Keratinocyte (primary cell): ENCODE measurements at regions not wholly inside any gene's neighbourhood (a gene's known extent, or its start where the extent isn't known, plus 50 kb on each side); places are given as distances from the start of the nearest gene placed in this dataset.
"Not testable (repeated sequence)": the region's sequence is repeated elsewhere in the genome, so short reads cannot be mapped to it uniquely, and the experiment has no call there.

Experiments used
- DNase-seq: peaks from one replicate; pipeline ENCODE4 v3.0.0-alpha.2; 2011; ENCODE audit warnings: low read depth, missing footprints, low spot score
- FAIRE-seq: peaks from 2 replicates; lab custom pipeline; 2011; peaks lifted over from hg19 to GRCh38; lab: Jason Lieb, UNC
- H2AFZ ChIP-seq: 2 replicates; pipeline ENCODE4 v1.6.0; 2012; ENCODE audit warnings: low read length, control low read depth, inconsistent platforms; ENCODE audit not compliant: control insufficient read depth
- H3K27ac ChIP-seq: 2 replicates; pipeline ENCODE4 v1.5.1; 2011; ENCODE audit warnings: low read length; ENCODE audit not compliant: control insufficient read depth, insufficient read depth
- H3K27me3 ChIP-seq: 3 replicates; pipeline ENCODE4 v1.6.0; 2011; ENCODE audit warnings: low read length; ENCODE audit not compliant: control insufficient read depth, insufficient read depth; ENCODE audit errors: extremely low read depth
- H3K36me3 ChIP-seq, 2 experiments: 2 replicates in 1 of 2; 3 replicates in 1 of 2; pipeline ENCODE4 v1.5.1; 2011; ENCODE audit warnings: low read length in 2 of 2, mild to moderate bottlenecking in 1 of 2; ENCODE audit not compliant: control insufficient read depth in 2 of 2, insufficient read depth in 2 of 2; ENCODE audit errors: extremely low read depth in 1 of 2
- H3K4me1 ChIP-seq: 3 replicates; pipeline ENCODE4 v1.5.1; 2011; ENCODE audit warnings: low read length; ENCODE audit not compliant: control insufficient read depth, insufficient read depth; ENCODE audit errors: extremely low read depth
- H3K4me2 ChIP-seq: 3 replicates; pipeline ENCODE4 v1.6.0; 2011; ENCODE audit warnings: low read depth, low read length; ENCODE audit not compliant: control insufficient read depth, insufficient read depth; ENCODE audit errors: extremely low read depth
- H3K4me3 ChIP-seq, 3 experiments: fragments of 200-600 bp in 1 of 3; sonication (generic) in 1 of 3; 2 replicates in 2 of 3; 3 replicates in 1 of 3; pipeline ENCODE4 v1.5.1; 2011 to 2016; ENCODE audit warnings: low read length in 3 of 3, mild to moderate bottlenecking in 3 of 3, control low read depth in 2 of 3, inconsistent platforms in 1 of 3, low read depth in 1 of 3, mixed read lengths in 1 of 3, mixed run types in 1 of 3, moderate library complexity in 1 of 3; ENCODE audit not compliant: control insufficient read depth in 2 of 3, insufficient read depth in 2 of 3; ENCODE audit errors: extremely low read depth in 1 of 3
- H3K79me2 ChIP-seq: 2 replicates; pipeline ENCODE4 v1.6.0; 2012; ENCODE audit warnings: low read length; ENCODE audit not compliant: control insufficient read depth, insufficient read depth
- H3K9ac ChIP-seq: 3 replicates; pipeline ENCODE4 v1.6.0; 2011; ENCODE audit warnings: low read length; ENCODE audit not compliant: control insufficient read depth, insufficient read depth; ENCODE audit errors: extremely low read depth
- H3K9me1 ChIP-seq: 3 replicates; pipeline ENCODE4 v1.6.0; 2011; ENCODE audit warnings: low read length; ENCODE audit not compliant: control insufficient read depth, insufficient read depth; ENCODE audit errors: extremely low read depth
- H3K9me3 ChIP-seq: 2 replicates; pipeline ENCODE4 v1.5.1; 2012; ENCODE audit warnings: low read depth, low read length; ENCODE audit not compliant: control insufficient read depth
- H4K20me1 ChIP-seq: 3 replicates; pipeline ENCODE4 v1.6.0; 2011; ENCODE audit warnings: low read length; ENCODE audit not compliant: control insufficient read depth, insufficient read depth; ENCODE audit errors: extremely low read depth
- CTCF ChIP-seq, 3 experiments: IDR thresholded peaks in 1 of 3; conservative IDR thresholded peaks in 1 of 3; optimal IDR thresholded peaks in 1 of 3; 2 replicates in 2 of 3; 3 replicates in 1 of 3; pipeline versions ENCODE3 to v1.5.1; 2011; ENCODE audit warnings: low read length in 3 of 3, mild to moderate bottlenecking in 3 of 3, moderate library complexity in 2 of 3, control low read depth in 1 of 3, inconsistent platforms in 1 of 3; ENCODE audit not compliant: insufficient read depth in 2 of 3; ENCODE audit errors: extremely low read depth in 1 of 3
- EZH2 ChIP-seq: IDR thresholded peaks from one replicate; pipeline ENCODE4 v1.6.1; 2012; ENCODE audit warnings: inconsistent platforms, mild to moderate bottlenecking, low read length, moderate library complexity
- dilution Hi-C: fragments of 300-500 bp; cut with MboI; formaldehyde crosslinking; loops from one replicate; pipeline ENCODE4 v1.7.0; 2020; ENCODE audit warnings: low sequenced_read_pairs; ENCODE audit not compliant: extremely low pct_ligation_motif_present

DNA sequence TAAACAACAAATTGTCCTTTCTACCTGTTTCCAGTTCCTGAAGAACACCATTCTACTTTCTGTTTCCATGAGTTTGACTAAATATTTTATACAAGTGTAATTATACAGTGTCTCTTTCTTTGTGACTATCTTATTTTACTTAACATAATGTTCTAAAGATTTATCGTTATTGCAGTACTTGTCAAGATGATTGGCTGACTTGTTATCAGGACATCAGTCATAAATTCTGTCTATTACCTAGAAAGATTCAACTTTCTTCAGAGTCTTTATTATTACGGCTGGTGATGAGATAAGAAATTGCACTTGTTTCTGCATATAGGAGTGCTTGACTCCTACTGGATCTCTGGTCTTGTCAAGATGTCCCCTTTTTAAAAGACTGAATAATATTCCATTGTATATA, 93.9 kb upstream of the ZNF92 start:
- dilution Hi-C loops, result no loop called here

DNA sequence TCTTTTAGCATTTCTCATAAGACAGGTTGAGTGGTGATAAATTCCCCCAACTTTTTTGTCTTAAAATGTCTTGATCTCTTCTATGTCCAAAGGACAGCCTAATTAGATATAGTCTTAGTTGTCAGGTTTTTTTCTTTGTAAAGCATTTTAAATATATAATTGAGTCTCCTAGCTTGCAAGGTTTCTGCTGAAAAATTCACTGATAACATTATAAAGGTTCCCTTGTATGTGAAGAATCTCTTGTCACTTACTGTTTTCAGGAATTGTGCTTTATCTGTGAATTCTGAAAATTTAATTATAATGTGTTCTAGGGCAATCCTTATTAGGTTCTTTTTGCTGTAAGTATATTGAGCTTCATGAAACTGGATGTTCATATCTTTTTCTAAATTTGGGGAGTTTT, 96.8 kb upstream of the ZNF92 start:
- H3K9ac ChIP-seq, result no peak overlapping the region
- no peaks in the 10 kb centered on the region for H3K9me1 ChIP-seq
- no peaks in the 10 kb centered on the region for H3K9me3 ChIP-seq
- H3K4me3 ChIP-seq, result no peak overlapping the region
- no peak overlapping the region for H3K4me2 ChIP-seq
- FAIRE-seq (no peak), DNase-seq (no peak)
- H3K36me3 ChIP-seq, result no peaks in the 10 kb centered on the region
- H2AFZ ChIP-seq, result no peak overlapping the region
- dilution Hi-C loops, result no loop called here
- H3K27me3 ChIP-seq, result no peaks in the 10 kb centered on the region
- TF ChIP-seq CTCF (optimal IDR thresholded peaks at IDR 0.05 in 1 of 3, IDR thresholded peaks at IDR 0.05 in 1 of 3, conservative IDR thresholded peaks at IDR 0.05 in 1 of 3; ENCODE audit: extremely low read depth in 1 of 3, insufficient read depth in 2 of 3, low read length in 3 of 3) (no peak), EZH2 (no peak)
- H4K20me1 ChIP-seq, result no peaks in the 10 kb centered on the region
- H3K27ac ChIP-seq, result no peak overlapping the region
- H3K4me1 ChIP-seq, result no peaks in the 10 kb centered on the region
- H3K79me2 ChIP-seq, result no peaks in the 10 kb centered on the region

More for the DNA sequence above, 93.9 kb upstream of the ZNF92 start:
- no peaks in the 10 kb centered on the region for H3K4me1 ChIP-seq
- no peaks in the 10 kb centered on the region for H3K9me1 ChIP-seq
- no peaks in the 10 kb centered on the region for H3K36me3 ChIP-seq
- no peak overlapping the region for H3K4me2 ChIP-seq
- H4K20me1 ChIP-seq, result no peaks in the 10 kb centered on the region
- no peaks in the 10 kb centered on the region for H3K27me3 ChIP-seq
- no peak overlapping the region for H3K9ac ChIP-seq
- no peak overlapping the region for H3K4me3 ChIP-seq
- DNase-seq, result no peak
- no peak for FAIRE-seq
- no peaks in the 10 kb centered on the region for H3K79me2 ChIP-seq
- H3K27ac ChIP-seq, result no peak overlapping the region
- TF ChIP-seq CTCF (optimal IDR thresholded peaks at IDR 0.05 in 1 of 3, IDR thresholded peaks at IDR 0.05 in 1 of 3, conservative IDR thresholded peaks at IDR 0.05 in 1 of 3; ENCODE audit: extremely low read depth in 1 of 3, insufficient read depth in 2 of 3, low read length in 3 of 3), result no peak
- no peak for TF ChIP-seq EZH2
- no peak overlapping the region for H2AFZ ChIP-seq
- no peaks in the 10 kb centered on the region for H3K9me3 ChIP-seq

GRCh38 chr7:65271502-65271901, 102.2 kb upstream of the ZNF92 start:
- H3K36me3 ChIP-seq, dilution Hi-C loops, H3K9ac ChIP-seq, DNase-seq, H3K4me3 ChIP-seq, H3K9me1 ChIP-seq, H2AFZ ChIP-seq, FAIRE-seq, H3K27ac ChIP-seq, H3K4me2 ChIP-seq, H3K4me1 ChIP-seq, H3K79me2 ChIP-seq, H3K9me3 ChIP-seq, H4K20me1 ChIP-seq: not testable (repeated sequence)
- peaks cover 20% of the 10 kb centered on the region for H3K27me3 ChIP-seq
